ENCODE measurements at regions not wholly inside any gene's neighbourhood (a gene's known extent, or its start where the extent isn't known, plus 50 kb on each side); places are given as distances from the start of the nearest gene placed in this dataset.

- no peak for TF ChIP-seq EZH2 (IDR thresholded peaks at IDR 0.05; ENCODE audit: low read depth)
- no peak for TF ChIP-seq CTCF (conservative IDR thresholded peaks at IDR 0.05)
These were observed 71.1 kb upstream of the KCNIP4 start for GRCh38 chr4:22019676-22020075.

Measured in PC-9 (cell line).